GM21367 (cell line): ENCODE measurements at regions not wholly inside any gene's neighbourhood (a gene's known extent, or its start where the extent isn't known, plus 50 kb on each side); places are given as distances from the start of the nearest gene placed in this dataset.
A peak's percentile ranks its signal among the peaks of the same experiment; 100 is the strongest.
"Not testable (repeated sequence)": the region's sequence is repeated elsewhere in the genome, so short reads cannot be mapped to it uniquely, and the experiment has no call there.

Experiments used
- ATAC-seq: cut with Tn5 transposase; IDR thresholded peaks from one replicate; pipeline ENCODE4 v1.9.1; 2021; ENCODE audit not compliant: unreplicated experiment

DNA sequence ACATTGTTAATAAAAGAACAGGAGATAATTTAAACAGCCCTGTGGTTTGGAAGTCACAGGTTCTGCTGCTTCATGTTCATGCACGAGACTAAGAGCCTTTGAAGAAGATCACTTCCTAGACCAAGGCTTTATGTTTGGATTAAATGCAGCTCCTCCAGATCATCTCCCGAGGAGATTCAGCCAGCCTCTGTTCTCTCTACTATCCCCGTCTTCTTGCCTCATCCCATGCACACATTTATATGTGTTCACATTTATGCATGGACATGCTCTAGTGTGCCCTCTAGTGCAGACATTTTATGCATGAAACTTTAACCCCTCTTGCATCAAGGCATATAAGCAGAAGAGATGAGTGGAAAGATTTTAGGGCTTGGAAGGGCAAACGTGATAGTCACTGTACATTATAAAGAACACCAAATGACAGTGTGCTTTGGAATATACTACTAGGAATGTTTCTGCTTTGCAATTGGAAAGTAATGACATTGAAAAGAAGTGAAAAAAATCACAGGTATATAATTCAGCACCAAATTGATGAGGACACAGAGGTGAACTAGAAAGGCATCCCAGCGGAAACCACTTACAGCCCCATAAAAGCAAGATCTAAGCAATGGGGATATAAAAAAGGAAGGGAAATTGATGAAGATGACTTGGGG is 271.5 kb upstream of the PLGLB2 start:
- ATAC-seq, result not testable (repeated sequence)

DNA sequence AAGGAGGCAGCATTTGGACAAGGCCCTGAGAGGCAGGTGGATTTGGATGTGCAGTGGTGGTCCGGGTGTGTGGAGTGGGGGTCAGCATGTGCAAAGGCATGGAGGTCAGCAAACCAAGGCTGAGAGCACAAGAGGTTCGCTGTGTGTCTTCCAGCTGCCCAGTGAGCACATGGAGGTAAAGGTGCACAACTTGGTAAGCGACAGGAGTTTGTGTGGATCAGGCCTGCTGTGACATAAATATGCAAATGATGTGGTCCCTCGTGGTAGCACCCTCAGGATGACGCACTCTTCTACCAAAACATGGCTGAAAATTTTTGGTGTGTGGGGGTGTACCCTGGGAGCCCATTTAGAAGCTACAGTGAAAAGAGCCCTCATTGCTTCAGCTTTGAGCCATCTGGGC is 271.0 kb upstream of the PLGLB2 start:
- ATAC-seq, result not testable (repeated sequence)

DNA sequence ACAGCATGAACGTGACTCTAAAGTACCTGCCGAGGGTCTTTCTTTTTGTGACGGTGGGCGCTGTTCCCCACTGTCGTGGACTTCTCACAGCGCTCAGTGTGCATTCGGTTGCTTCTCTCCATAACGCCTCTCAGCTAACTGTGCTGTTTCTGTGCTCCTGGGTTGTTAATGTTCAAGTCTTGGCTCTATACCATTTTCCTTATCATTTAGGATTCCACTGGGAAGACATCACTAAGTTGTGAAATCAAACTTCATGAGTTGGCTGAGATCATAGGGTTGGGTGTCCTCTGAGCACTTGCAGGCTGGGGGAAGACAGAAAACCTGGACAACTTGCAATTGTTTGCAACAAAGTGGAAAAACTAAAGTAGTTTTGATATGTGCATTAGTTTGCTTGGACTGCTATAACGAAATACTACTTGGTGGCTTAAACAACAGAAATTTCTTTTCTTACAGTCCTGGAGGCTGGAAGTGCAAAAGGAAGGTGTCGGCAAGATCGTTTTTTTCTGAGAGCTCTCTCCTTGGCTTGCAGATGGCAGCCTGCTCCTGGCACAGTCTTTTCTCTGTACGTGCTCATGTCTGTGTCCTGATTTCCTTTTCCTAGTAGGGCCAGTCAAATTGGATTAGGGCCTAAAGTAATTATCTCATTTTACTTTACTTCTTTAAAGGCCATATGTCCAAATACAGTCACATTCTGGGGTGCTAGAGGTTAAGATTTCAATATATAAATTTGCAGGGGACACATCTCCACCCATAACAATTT is 270.0 kb upstream of the PLGLB2 start:
- not testable (repeated sequence) for ATAC-seq

DNA sequence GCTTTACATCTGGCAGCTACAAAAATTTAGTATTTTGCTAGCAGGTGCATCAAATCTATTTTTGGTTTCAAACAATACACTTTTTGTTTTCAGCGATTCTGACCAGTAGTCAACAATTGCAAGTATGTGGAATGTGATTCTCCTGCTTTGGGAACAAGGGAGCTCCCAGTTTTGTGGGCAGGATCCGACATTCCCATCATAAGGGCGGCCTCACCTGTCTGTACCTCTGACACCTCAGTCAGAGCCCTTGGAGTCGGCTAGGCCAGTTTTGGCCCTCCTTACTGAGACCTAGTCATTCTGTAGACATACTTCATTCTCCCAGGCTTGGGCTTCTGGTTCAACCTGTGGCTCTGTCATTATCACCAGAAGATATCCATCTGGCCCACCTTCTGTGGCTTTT is 269.0 kb upstream of the PLGLB2 start:
- ATAC-seq, result not testable (repeated sequence)

DNA sequence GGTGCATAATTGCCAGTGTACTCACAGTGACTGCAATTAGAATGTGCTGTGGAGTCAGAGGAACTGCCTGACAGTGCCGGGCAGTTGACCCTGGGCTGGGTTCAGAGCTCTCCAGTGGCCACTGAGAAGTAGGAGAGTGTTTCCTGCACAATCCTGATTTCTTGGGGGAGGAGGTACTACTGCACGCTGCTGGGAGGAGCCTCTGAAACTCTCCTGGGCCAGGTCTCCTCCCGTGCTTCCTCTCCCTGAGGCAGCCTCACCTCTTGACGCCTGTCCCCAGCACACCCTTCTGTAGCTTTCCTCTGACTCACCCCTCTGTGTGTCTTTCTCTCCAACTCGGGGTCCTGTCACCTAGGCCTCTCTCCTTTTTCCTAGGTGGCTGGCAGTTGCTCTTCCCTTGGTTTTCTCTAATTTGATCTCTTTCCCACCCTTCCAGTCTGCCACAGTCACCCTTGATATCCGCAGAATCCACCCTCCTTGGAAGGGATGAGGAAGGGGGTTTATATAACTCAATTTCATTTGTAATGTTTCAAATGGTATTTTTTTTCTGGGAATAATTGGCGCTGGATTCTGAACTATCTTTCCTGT is 264.7 kb upstream of the PLGLB2 start:
- not testable (repeated sequence) for ATAC-seq

DNA sequence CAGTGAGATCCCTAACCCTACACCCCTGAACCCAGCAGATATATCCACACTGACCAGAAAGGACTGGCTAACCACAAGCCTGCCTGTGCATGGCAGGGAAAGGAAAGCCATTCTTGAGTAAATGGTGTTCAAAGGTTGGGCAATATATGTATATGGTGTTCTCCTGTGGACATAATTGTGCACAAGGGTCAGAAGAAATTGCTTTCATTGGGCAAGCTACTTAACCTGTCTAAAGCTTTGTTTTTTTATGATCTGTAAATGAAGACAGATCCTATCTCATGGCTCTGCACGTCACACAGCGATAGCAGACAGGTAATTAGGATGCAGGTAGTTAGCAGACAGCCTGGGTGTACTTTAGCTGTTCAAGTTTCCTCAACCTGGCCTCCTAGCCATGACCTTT is 263.5 kb upstream of the PLGLB2 start:
- ATAC-seq, result not testable (repeated sequence)

DNA sequence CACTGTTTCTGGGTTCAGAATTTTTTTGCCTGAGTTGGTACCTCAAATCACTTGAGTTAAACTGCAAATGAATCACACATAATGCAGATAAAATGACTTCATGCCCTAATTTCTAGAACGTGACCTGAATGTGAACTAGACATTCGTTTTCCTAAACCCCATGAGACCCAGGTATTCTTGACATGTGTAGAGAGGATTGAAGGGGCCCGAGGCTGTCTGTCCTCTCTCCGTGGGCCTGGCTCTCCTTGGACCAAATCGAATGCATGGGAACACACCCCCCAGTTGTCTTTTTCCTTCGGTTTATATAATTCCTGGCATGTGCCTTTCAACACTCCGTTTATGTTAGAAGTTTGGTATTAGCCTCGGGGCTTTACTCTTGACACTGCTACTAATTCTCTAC is 262.4 kb upstream of the PLGLB2 start:
- ATAC-seq, result peak; percentile 3

DNA sequence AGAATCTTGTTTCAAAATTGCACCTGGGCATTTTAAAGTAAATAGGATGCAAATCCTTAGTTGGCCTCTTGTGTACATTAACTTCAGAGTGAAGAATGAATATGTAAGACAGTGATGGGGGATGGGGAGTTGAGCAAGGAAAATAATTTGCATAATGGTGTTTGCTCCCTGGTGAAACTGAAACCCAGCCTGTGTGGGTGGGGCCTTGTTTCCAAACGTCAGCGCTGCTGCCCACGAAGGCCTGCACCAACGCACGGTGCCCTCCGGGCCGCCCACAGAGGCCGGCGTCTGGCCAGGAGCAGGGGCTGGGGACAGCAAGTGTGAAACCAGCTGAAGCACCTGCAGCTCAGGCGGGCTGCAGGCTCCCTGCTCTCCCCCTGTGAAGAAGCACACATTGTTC is 262.0 kb upstream of the PLGLB2 start:
- ATAC-seq, result peak; percentile 89

DNA sequence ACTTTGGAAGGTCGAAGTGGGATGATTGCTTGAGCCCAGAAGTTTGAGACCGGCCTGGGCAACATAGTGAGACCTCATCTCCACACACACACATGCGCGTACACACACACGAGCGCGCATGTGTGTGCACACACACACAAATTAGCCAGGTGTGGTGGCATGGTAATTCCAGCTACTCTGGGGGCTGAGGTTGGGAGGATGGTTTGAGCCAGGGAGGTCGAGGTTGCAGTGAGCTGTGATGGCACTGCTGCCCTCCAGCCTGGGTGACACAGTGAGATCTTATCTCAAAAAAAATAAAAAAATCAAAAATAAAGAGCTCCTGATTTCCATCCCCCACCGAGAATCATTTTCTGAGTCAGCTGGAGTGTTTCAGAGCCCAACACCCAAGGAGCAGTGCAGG is 261.5 kb upstream of the PLGLB2 start:
- peak; percentile 9 for ATAC-seq

DNA sequence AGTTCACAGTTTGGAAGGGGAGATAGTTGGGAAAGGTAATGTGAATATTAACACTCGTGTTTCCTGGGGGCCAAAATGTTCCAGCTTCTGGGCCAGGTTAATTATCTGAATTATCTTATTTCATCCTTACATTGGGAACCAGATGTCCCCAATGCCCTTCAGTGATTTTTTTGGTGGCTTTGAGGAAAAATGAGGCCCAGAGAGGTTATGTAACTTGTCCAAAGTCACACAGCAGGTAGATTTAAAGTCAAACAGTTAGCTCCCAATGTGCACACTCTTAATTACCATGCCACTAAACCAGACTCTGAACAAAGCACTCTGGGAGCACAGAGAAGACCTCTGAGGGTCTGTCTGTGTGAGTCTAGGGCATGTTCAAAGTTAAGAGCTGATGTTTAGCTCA is 259.9 kb upstream of the PLGLB2 start:
- ATAC-seq, result not testable (repeated sequence)

DNA sequence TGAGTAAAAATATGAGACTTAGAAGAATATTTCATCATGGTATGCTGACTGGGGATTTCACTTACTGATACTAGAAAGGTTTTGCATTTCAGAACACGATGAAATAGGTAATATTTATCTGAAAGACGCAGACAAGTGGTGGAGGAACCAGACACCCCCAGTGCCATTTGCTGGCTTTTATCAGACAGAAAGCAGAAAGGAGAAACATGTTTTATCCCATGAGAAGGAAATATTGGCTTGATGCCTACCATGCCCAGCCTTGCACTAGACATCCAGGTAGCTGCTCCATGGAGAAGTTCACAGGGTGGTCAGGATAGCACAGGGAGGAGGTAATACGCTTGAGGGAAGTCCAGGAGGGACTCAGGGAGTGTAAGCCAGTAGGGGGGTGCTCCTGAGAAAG is 258.9 kb upstream of the PLGLB2 start:
- ATAC-seq, result not testable (repeated sequence)

DNA sequence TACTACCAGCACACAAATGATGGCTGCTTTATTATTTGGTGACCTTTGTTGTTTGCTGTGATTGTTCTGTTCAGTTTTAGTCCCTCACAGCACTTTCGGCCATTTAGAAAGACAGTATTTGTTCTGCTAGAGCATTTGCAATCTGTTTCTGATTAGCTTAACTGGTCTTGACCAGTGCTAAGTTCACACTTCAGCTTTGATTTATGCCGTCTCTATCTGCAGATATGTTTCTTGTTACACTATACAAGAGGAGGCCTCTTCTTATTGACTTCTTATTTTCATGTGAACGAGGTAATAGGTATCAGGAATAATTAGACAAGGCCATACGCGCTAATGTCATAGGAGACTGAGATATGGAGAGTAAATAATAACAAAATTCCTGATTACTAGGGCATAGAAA is 253.0 kb upstream of the PLGLB2 start:
- not testable (repeated sequence) for ATAC-seq

DNA sequence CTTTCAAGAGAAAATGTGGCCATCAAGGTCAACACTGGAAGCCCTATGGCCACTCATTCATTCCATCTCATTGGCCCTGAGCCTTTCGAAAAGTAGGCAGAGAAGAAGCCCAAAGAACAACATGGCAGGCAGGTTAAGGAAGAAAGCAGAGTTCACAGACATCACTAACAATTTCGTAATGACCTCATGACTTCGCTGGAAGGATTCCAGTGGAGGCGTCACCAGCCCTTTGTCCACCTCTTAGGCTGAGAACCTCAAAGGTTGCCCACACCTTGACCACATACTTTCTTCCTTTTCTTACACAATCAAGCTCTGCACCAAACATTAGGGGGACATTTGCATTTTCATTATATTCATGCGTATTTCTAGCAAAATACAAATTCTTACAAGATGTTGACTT is 252.4 kb upstream of the PLGLB2 start:
- ATAC-seq, result not testable (repeated sequence)

DNA sequence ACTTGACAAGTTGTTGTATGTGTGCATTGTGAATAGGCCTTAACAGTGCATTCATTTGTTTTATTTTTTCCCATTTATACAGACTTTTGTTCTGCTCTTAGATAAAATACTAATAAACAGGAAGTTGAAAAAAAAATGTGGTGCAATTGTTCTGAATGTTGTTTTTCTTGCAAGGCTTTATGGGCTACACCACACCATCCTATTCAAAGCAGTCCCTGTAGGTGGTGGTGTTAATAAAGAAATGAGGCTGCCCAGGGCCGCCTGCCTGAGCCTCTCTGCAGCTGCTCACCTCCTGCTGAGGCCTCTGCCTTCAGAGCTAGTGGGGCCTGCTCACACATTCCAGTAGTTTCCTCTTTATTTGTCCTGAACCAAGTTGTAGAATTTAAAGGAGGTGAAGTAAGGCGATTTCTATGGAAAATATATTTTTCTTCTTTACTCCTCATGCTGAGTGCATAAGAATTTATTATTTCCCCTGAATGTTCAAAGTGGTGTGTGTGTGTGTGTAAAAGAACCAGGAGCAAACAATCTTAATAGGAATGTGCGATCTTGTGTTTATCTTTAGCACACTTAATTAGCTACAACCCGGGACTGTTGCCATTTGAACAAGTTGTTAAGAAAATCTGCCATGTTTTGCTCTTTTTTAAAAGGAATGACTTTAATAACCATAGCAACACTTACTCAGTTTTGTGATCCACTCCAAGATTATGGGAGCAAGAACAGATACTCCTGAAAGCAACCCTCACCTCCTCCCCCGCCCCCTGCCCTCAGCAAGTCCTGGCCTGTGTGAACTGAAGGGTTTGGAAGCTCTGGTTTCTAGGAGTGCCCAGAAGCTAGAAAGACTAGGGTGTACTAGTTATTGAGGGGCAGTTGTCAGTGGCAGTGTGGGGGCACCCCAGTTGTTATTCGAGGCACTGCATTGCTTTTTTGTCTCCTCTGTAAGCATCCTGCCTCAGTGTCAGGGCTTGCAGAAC is 251.6 kb upstream of the PLGLB2 start:
- ATAC-seq, result peak; percentile 81

DNA sequence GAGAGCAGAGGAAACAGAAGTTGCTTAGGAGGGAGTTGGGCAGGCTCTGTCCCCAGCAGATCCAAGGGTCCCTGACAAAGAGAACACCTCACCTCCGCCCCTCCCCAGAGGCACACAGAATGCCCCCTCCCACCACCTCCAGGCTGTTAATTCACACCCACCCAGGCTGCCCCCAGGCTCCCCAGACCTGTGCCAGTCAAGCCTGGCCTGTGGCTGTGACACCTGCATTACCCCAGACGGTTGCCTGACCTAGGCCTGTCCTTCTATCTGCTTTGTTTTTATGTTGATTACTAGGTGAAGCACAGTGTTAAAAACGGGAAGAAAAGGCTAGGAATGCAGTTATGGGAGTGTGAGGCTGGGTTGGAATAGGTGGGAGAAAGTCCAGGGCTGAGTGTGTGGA is 250.8 kb upstream of the PLGLB2 start:
- ATAC-seq, result not testable (repeated sequence)

DNA sequence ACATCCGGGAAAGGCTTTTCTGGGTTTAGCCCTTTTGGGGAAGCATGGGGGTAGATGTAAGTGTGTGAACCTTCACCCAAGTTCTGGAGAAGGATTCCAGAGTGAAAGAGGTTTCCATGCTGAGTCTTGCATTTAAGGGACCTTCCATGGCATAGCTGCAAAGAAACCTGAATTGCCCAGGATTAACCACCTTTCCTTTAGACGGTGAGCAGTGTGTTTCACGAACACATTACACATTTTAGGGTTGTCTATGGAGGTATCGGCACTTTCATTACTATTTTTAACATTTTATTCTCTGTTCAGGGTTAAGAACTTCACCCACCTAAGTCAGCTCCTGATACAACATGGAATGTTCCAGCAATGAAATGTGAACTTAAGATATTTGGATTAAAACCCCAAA is 250.2 kb upstream of the PLGLB2 start:
- ATAC-seq, result not testable (repeated sequence)

DNA sequence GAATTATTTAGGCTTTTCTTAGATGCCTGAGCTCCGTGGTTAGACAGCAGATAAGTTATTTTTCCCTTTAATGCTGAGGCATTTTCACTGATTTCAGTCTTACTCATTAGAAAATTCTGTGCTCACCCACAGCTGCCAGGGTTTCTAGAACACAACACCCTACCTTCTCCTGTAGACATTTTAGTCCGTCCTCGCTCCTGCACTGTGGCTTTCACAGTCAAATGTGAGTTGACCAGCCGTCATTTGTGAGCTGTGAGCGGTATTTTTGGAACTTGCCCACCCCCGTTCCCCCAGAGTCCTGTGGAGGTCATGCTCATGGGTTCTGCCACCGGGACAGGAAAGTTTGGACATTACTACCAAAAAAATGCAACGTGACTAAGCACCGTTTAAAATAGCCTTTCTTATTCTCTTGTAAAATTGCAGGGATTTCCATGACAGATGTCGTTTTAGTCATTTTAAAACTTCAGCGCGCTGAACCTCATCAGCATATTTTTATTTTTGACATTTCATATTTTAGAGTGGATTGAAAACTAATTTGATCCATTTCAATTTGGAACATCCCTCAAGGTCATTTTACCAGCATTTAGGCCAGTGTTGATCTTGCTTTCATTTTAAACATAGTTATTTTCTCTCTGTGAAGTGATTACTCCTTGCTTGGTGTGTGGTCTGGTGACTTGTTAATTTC is 249.6 kb upstream of the PLGLB2 start:
- peak; percentile 41 for ATAC-seq

DNA sequence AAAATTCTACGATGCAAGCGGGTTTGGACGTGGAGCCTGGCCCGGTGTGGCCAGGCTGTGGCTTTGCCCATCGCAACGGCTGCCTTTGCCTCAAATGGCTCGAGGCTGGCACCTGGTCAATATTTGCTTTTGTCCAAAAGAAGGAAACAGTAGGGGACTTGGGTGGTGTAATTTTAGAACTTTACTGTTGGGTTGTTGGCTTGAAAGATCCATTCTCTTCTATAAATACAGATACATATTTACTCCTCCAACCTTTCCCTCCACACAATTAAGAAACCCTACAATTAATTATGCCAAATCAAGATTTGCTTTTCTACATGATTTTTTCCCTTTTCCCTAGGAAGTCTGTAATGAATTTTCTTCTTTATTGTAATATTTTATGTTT is 249.0 kb upstream of the PLGLB2 start:
- not testable (repeated sequence) for ATAC-seq

DNA sequence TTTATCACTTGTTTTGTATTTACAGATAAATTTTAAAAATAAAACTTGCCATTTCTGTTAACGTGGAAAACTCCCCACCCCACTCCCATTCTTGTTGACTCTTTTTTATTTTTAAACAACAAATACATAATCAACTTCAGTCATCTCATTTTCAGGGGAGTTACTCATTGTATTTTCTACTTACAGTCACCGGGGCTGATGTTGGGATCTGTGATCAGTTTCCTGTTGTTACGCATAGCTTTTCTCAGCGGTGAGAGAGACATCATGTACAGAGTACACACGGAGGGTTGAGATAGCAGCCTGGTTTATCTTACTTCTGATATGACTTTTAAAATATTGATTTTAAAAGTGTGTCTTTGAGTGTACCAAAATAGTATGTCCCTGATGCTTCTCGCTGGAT is 248.0 kb upstream of the PLGLB2 start:
- ATAC-seq, result not testable (repeated sequence)

DNA sequence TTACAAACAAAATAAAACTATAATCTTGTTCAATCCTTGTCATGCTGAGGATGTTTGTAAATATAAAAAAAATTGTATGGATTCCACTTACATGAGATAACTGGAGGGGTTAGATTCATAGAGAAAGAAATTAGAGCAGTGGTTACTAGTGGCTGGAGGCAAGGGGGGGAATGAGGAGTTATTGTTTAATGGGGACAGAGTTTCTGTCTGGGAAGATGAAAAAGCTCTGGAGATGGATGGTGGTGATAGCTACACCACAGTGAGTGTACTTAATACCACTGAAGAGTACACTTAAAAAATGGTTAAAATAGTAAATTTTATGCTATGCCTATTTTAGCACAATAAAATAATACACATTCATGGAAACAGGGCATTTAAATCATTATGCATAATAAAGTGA is 247.5 kb upstream of the PLGLB2 start:
- ATAC-seq, result not testable (repeated sequence)
